ENCODE measurements at regions not wholly inside any gene's neighbourhood (a gene's known extent, or its start where the extent isn't known, plus 50 kb on each side); places are given as distances from the start of the nearest gene placed in this dataset.

GRCh38 chr2:19216676-19217602 is 141.5 kb downstream of the OSR1 start:
- TF ChIP-seq, protein P1, sequence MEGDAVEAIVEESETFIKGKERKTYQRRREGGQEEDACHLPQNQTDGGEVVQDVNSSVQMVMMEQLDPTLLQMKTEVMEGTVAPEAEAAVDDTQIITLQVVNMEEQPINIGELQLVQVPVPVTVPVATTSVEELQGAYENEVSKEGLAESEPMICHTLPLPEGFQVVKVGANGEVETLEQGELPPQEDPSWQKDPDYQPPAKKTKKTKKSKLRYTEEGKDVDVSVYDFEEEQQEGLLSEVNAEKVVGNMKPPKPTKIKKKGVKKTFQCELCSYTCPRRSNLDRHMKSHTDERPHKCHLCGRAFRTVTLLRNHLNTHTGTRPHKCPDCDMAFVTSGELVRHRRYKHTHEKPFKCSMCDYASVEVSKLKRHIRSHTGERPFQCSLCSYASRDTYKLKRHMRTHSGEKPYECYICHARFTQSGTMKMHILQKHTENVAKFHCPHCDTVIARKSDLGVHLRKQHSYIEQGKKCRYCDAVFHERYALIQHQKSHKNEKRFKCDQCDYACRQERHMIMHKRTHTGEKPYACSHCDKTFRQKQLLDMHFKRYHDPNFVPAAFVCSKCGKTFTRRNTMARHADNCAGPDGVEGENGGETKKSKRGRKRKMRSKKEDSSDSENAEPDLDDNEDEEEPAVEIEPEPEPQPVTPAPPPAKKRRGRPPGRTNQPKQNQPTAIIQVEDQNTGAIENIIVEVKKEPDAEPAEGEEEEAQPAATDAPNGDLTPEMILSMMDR (IDR thresholded peaks at IDR 0.05), result no peak
- no peak for TF ChIP-seq POLR2A (IDR thresholded peaks at IDR 0.05)

Measured in esophagus squamous epithelium (tissue), 4 donors.